ENCODE measurements at regions not wholly inside any gene's neighbourhood (a gene's known extent, or its start where the extent isn't known, plus 50 kb on each side); places are given as distances from the start of the nearest gene placed in this dataset.
"Not testable (repeated sequence)": the region's sequence is repeated elsewhere in the genome, so short reads cannot be mapped to it uniquely, and the experiment has no call there.

DNA sequence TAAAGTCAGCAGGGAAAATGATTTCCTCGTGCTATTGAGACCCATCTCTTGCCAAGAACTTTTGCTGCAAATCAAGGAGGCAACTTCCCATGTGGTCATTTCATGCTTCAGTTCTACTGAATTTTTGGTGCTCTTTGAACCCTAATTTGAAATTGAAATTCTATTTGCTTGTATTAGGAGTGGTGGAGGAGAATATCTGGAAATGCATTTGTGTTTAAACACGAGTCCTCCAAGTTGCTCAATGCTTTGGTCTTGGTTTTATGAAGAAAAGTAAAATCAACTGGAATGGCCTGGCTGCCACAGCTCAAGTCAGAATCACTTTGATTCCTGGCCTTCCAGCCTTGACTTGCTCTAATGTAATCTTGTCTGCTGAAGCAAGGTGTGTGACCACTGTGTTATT is 613.2 kb downstream of the TLE1 start:
- DNase-seq: no peak

DNA sequence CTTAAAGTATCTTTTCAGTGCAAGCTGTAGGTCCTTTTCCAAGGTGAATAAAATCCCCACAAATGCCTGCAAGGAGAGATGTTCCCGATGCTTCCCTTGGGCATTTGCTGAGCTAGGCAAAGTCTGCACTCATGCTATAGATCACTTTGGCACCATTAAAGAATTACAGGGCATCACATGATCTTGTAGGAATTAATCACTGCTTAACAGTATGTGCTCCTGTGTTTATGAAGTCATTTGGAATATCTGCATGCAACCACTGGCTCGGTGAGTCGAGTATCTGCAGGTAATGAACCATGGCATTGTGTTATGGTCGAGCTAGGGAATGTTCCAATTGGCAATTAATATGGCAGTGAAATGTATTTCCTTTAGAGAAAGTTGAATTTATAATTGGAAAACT is 615.1 kb downstream of the TLE1 start:
- DNase-seq: no peak

DNA sequence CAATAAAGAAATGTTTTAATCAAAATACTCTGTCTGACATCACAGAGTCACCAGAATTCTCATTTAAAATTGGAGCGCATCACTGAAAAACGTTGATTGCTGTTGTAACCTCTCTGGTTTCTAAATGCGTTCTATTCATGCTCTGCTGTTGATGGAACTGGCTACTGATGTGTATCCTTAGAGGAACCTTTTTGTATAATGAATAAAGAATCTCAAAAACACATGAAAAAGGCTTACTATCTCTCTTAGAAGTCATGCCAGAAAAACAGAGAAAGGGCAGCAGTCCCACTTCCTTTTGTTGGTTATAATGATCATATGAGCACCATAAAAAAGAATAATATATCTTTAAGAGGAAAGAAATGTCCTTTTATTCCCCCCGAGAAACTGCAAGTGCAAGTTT is 615.5 kb downstream of the TLE1 start:
- no peak for DNase-seq

DNA sequence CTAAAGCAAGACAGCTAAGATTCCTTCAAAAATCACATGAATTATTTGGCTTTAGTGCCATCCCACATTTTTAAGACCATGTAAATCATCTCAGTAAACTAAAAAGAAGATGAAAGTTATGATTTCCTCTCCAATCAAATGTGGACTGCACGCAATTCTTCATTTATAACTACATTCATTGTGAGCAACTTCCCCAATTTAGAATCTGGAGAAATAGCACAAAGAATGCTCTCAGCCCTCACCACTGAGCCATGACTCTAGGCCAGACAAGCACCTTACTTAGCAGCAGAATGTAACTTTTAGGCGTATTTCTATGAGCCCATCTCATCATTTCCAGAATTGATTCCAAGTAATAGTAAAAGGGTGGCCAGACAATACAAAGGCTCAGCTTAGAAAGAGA is 616.6 kb downstream of the TLE1 start:
- no peak for DNase-seq

DNA sequence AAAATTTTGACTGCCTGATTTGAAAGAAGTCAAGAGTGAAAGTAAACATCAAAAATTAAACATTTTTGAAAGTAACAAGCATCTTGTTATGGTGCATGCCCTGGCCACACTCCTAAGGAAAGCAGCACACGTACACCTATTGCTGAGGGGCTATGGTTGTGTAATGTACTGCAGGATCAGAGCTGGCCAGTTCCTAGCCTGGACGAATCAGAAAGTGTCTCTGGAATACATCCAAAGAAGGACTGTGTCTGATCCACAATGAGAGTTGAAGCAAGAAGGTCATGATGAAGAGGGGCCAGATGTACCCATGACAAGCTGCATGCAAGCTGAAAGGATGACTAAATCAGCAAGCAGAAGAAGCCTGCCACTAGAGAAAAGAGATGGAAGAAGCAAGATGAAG is 618.2 kb downstream of the TLE1 start:
- no peak for DNase-seq

DNA sequence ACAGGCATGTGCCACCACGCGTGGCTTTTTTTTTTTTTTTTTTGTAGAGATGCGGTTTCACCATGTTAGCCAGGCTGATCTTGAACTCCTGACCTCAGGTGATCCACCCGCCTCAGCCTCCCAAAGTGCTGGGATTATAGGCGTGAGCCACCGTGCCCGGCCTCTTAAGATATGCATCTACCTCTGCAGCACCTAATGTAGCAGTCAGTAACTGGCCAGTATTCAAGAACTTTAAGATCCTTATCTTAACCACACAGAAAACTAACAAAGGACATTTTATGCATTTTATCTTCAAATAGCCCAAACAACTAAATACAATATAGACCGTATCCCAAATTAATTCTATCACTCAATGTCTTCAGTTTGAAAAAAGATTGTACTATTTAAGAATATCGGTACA is 618.7 kb downstream of the TLE1 start:
- DNase-seq: no peak

DNA sequence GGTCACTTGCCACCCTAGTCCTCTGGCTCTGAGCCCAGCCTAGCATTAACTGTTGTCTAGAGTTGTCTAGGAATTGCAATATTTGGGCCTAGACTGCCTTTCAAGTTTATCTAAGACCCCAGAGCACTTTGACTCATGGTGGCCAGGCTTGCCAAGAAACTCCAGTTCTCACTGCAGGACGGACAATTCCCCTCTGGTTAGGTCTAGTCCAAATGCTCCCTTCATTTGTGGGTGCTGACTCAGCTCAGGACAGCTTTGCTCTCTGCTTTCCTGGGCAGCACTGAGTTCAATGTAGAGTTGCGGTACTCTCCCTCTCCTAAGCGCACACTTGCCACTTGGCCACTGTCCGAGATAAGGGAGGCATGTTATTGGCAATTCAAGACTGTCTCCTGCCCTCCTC is 619.4 kb downstream of the TLE1 start:
- no peak for DNase-seq

DNA sequence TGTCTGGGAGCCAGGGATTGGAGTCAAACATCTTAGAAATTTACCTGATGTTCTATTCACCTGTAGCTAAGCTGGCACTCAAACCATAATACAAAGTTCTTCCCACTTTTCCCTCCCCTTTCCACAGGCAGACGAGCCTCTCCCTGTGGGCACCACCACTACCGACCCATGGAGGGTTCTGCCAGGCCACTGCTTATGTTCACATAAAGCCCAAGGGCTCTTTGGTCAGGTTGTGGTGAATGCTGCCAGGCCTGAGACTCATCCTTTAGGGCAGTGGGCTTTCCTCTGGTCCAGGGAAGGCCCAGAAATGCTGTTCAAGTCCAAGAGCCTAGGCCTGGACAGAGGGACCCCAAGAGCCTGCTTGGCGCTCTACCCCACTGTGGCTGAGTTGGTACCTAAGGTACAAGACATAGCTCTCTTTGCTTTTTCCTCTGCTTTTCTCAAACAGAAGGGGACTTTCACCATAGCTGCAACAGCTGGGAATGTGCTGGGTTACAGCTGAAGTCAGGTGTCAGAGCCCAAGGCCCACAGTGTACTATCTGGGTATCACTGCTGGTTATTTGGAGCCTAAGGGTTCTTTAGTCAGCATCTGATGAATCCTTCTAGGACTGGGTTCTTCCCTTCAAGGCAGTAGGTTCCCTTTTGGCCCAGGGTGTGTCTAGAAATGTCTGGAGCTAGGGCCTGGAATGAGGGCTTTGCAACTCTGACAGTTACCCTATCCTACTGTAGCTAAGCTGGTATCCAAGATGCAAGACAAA is 620.1 kb downstream of the TLE1 start:
- no peak for DNase-seq

DNA sequence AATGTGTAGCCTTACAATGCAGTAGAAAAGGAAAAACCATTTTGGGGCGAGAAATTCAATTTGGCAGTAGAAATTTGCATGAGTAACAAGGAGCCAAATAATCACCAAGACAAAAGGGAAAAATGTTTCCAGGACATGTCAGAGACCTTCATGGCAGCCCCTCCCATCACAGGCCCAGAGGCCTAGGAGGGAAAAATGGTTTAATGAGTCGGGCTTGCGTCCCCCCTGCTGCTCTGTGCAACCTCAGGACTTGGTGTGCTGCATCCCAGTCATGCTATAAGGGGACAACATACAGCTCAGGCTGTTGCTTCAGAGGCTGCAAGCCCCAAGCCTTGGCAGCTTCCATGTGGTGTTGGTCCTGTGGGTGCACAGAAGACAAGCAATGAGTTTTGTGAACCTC is 626.4 kb downstream of the TLE1 start:
- not testable (repeated sequence) for DNase-seq

DNA sequence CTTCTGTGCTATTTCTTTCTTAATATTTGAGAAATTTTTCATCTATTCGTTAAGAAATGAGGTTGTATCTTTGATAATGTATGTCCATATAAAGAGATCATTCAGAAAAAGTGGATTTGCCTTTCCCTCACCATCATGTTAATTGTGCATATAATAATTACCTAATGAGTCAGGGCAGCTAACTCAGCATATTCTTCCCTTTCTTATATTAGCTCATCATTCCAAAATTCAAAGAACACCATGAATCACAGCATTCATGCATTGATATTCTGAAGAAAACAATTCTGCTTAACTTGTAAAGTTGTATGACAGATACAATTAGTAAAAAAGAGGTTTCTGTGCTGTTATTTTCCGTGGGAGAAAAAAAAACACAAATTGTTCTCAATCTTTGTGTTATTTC is 630.6 kb downstream of the TLE1 start:
- no peak for DNase-seq

DNA sequence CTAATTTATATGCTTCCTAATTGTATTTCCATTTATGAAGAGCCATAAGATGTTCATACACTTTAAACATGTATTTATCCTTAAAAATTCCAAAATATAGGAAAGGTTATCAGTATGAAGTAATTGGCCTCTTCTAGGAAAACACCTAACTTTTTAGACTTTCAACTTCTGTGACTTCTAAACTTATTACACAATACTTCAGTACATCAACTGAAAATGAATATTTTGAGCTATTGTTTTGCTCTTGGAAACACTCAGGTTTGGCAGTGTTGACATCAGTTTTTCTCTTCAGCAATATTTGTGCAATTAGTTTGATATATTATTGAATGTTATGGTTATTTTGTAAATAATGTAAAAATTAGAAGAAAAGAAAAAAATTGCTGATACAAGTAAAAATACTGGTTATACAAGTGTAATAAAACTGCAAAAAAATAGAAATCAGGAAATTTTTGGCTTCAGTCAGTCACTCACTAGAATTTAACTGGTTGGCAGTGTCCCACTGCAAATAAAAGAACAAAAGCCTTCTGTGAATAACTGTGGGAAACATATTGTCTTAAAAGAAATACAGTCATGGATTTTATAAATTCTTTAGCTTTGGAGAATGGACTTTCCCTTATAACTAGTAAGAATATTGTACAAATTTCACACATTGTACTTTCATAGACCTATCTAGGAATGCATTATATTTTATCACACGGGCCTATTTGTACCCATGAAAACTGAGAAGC is 635.9 kb downstream of the TLE1 start:
- no peak for DNase-seq

DNA sequence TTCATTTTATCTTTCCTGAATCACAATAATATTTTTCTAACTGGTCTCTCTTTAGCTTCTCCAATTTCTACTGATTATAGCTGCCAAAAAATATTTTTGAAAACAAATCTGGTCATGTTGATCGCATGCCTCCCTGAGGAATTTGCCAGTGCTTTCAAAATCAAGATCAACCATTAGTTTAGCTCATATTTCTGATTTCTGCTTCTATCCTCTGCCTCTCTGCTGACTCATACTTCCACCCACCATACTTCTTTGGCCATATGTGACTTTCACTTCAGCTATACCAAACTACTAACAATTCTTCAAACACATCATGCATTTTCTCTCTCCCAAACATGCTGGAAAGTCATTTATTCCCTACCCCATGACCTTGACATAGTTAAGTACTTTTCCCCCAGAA is 636.5 kb downstream of the TLE1 start:
- no peak for DNase-seq

DNA sequence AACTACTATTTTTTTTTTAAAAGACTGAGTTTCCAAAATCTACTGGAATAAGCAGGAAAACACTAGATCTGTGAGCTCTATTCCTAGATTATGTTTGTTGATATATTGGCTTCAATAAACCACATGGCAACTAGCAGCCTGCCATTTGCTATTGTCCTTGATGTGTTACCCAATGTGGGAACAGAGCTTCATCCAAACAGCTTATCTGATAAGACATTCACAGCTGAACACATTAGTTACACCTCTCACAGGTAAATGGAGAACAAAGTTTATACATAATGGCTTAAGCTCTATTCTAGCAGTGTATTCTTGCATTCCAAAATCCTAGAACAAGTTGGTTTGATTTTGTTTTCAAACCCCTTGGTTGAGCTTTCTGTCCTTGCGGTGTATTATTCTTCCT is 642.1 kb downstream of the TLE1 start:
- no peak for DNase-seq

DNA sequence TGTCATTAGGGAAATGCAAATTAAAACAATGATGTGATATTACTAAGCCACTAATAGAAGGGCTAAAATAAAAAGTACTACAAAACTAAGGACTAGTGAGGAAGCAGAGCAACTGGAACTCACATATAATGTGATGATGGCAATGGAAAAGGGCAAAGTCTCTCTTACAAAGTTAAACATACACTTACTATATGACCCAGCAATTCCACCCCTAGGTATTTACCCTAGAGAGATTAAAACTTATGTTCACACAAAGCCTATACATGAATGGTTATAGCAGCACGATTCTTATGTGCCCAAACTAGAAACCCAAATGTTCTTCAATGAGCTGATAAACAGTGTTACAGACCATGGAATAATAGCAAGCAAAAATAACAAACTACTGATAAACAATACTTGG is 643.7 kb downstream of the TLE1 start:
- DNase-seq: no peak

DNA sequence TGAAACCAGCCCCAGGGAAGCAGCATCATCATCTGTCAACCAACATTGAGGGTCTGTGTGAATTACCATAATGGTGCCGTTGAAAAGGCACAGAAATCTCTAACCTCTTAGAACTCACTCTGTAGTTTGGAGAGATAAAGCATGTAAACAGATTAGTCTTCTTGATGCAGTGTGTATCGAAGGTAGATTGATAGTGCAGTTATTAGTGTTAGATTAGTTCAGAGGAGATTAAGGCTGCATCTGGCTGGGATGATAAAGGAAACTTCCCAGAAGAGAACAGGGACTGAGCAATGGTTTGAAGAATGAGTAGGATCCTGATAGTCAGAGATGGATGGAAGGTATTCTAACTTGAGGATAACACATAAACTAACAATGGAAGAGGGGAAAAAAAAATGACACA is 651.5 kb downstream of the TLE1 start:
- no peak for DNase-seq

DNA sequence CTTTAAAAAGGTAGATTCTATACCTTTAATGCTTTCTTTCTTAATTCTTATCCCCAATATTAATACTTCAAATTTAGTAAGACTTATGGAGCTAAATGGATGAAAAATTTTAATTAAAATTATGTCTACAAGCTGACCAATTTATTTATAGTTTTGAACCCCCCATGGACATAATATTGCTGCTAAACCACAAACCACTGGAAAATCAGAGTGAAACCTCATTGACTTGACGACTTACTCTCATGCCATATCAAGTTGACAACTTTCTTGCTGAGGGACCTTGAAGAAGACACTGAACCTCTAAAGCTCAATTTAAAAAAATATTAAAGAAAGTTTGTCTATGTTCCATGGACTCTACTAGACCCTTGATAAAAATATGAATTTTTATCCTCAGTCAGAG is 653.7 kb downstream of the TLE1 start:
- no peak for DNase-seq

DNA sequence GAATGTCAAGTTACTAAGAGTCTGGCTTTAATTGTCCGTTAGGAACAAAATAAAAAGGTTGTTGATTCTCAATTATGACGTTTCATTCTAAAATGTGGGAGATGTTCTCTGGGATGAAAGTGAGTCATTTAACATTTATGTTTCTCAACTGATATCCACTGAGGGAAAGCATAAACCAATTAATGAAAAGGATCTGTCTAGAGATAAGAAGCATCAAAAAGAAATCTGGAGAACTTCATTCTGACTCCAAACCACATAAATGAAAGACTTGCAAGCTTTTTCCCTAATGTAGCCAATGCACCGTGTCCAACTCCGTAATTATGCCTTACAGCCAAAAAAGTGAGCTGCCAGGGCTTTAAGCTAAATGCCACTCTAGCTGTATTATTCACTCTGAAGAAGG is 654.2 kb downstream of the TLE1 start:
- DNase-seq: no peak

DNA sequence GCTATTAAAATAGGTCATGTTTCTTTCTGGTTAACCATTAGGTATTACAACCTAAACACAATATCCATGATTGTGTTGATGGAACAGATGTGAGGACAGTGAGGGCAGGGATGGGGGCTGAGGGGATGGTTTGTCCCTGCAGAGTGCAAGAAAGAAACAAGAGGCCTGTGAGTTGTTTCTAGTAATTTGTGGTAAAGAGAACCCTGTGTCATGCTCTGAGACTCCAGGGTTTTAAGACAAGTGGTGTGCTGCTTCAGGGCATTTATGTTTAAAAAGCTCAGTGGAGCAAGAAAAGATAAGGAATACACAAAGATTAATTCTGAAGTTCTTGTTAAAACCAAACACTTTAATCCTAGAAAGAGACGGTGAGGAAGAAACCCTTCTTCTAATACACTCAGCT is 656.5 kb downstream of the TLE1 start:
- no peak for DNase-seq

DNA sequence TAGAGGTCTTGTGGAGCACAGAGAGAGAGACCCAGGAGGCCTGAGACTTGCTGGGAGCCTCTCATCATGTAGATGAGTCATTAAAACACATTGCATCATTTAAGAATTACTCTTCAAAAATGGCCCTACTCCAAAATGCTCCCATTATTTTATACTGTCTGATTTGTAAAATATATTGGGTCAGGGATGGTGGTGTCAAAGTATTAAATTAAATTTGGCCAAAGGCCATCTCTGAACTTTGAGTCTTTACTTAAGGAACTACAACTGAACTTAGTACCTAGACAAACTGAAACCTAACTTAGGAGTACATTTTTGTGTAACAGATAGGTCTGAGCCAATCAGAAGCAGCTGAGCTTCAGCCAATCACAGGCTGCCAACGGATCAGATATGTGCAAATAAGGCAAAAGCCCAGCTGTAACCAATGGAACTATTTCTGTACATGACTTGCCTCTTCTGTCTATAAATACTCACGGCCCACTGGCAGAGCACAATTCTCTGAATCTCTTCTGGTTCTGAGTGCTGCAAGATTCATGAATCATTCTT is 657.2 kb downstream of the TLE1 start:
- DNase-seq: no peak

DNA sequence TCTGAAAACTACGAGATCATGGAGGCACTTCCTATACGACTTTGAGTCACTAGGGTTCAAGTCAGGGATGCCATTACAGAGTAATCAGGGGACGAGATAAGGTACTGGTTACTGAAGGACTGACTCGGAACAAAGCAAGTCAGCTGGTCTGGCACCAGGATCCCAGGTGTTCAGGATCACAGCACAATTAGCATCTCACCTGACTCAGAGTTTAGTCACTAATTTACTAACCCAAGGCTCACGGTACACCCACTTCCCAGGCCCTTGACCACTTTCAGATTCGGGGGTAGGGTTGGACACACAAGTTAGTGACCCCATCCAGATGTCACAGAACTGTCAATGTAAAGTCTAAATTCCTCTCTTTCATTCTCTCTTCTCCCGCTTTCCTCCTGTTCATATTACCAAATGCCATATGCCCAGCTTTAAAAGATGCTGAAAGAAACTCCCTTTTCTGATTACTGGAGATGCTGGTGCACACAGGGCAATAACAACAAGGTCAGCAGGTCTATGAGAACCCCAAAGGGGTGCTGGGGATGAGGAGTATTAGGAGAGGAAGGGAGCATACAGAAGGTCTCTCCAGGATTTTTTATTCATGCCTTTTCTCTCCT is 657.8 kb downstream of the TLE1 start:
- DNase-seq: no peak

DNA sequence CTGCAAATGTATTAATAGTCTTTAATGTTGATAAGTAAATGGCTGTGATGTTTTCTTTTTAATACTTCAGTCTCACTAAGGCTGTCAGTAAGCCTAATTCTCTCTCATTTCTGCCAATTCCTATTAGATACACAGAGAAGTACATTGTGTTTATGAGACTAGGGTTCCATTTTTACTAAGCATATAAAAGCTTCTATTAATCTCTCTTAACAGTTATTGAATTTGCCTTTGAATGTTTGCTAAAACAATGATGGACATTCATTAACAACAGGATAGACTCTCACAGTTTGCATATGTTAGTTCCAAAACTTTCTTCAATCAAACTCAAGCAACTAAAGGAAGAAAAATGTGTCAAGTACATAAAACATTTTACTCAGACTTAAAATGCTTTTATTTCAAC is 659.3 kb downstream of the TLE1 start:
- no peak for DNase-seq

DNA sequence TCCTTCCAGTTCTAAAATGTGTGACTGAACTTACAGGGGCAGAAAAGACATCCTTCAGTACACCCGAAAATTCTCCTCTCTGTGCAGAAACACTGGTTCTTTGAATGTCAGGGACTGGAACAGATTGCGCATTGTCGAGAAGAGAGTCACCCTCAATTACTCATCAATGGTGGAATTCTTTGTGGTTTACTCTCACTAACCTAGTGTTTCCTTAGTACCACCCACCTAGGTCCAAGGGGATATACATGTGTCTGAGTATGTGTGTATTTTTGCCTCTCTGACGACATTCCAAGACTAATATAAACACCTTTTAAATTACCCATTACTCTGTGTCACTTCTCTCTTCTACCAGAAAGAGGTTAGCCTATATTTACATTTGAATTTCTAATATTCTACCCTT is 660.8 kb downstream of the TLE1 start:
- DNase-seq: no peak

DNA sequence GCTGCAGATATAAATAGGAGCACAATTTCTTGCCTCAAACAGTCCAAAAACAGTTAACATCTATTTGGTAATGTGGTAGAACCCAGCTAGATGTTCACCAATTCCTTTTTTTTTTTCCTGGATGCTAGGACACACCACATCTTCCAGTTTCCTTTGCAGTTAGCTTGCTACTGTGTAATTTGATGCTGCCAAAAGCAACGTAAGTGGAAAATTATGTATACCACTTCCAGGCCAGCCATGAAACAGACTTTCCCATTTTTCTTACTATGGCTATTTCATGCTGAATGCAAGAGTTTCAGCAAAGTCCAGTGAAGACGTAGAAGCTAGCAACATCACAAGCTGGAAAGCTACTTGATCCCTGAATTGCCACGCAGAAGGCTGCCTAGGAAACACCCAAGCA is 667.2 kb downstream of the TLE1 start:
- no peak for DNase-seq
